ENCODE measurements at regions not wholly inside any gene's neighbourhood (a gene's known extent, or its start where the extent isn't known, plus 50 kb on each side); places are given as distances from the start of the nearest gene placed in this dataset.

DNA sequence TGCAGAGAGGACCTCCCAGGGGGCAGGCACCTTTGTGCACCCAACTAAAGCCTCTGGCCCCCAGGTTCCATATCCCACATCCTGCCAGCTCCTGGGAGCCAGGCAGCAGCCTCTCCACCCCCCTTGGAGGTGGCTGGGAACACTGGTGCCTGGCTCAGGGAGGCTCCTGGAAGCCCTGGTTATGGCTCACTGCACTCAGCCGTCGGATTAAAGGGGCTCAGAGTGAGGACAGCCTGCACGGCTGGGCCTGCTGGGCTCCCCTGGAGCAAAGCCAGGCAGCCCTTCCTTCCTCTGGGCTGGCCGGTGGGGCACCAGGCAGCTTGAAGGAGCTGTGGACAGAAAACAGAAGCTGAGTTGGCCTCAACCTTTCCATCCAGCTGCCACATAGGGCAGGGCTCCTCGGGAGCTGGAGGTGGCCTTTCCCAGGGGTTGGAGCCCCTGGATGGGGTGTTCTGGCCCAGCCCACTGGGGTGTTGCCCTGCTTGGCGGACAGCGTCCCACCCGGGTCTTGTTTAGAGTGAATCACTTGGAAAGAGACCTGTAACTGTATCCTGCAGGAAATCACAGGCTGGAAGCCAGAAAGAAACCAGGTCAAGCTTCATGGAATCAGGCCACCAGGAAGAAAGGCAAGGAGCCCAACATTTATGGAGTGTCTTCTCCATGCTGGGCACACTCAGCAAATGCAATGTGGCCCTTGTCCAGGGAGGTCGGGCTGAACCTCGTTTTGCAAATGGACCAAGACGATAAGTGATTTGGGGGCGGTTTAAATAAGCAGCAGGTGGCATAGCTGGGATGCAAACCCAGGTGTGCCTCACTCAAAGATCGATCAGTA, 253.3 kb downstream of the SOX9 start:
- TF ChIP-seq, protein P1, sequence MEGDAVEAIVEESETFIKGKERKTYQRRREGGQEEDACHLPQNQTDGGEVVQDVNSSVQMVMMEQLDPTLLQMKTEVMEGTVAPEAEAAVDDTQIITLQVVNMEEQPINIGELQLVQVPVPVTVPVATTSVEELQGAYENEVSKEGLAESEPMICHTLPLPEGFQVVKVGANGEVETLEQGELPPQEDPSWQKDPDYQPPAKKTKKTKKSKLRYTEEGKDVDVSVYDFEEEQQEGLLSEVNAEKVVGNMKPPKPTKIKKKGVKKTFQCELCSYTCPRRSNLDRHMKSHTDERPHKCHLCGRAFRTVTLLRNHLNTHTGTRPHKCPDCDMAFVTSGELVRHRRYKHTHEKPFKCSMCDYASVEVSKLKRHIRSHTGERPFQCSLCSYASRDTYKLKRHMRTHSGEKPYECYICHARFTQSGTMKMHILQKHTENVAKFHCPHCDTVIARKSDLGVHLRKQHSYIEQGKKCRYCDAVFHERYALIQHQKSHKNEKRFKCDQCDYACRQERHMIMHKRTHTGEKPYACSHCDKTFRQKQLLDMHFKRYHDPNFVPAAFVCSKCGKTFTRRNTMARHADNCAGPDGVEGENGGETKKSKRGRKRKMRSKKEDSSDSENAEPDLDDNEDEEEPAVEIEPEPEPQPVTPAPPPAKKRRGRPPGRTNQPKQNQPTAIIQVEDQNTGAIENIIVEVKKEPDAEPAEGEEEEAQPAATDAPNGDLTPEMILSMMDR (IDR thresholded peaks at IDR 0.05), result no peak
- no peak for TF ChIP-seq POLR2A (IDR thresholded peaks at IDR 0.05)

All from ovary (tissue), 3 donors.